HepG2 (cell line): ENCODE measurements at regions not wholly inside any gene's neighbourhood (a gene's known extent, or its start where the extent isn't known, plus 50 kb on each side); places are given as distances from the start of the nearest gene placed in this dataset.

Experiments used
- ATAC-seq: fragments of 200-7000 bp; cut with Tn5 transposase; 3 replicates; pipeline ENCODE4 v1.9.1; 2020; ENCODE audit warnings: mild to moderate bottlenecking, moderate library complexity
- BruUV-seq: library from RNA; stranded (reverse); fragments of 400-500 nt; replicated peaks from 2 replicates; lab custom pipeline; 2021; lab: Mats Ljungman, UMichigan
- CTCF ChIA-PET: fragments of 300-600 bp; formaldehyde crosslinking; extraction: SDS; loops from one replicate; lab custom pipeline; 2021; ENCODE audit warnings: low total read pairs, inconsistent platforms, low intra/inter-chr PET ratio; lab: Yijun Ruan, JAX
- POLR2A ChIA-PET: fragments of 350-600 bp; sonication (Branson Sonifier 250); formaldehyde crosslinking; loops from one replicate; lab custom pipeline; 2020; ENCODE audit warnings: antibody characterized with exemption, inconsistent platforms; lab: Yijun Ruan, JAX
- DNase-seq: peaks from one replicate; pipeline ENCODE4 v3.0.0-alpha.2; 2015; ENCODE audit warnings: low spot score
- FAIRE-seq: peaks from 3 replicates; lab custom pipeline; 2011; peaks lifted over from hg19 to GRCh38; lab: Jason Lieb, UNC
- H2AFZ ChIP-seq: one replicate; pipeline ENCODE4 v1.6.1; 2011; ENCODE audit warnings: low read length, inconsistent platforms
- H3K27ac ChIP-seq: fragments of 300-600 bp; 3 replicates; pipeline ENCODE4 v1.8.0; 2011; ENCODE audit warnings: mixed run types, mild to moderate bottlenecking, mixed read lengths, low read length, inconsistent platforms; ENCODE audit not compliant: insufficient read depth; ENCODE audit errors: extremely low read length
- H3K27me3 ChIP-seq, 2 experiments: fragments of 200-600 bp in 1 of 2; 2 replicates in 1 of 2; 3 replicates in 1 of 2; pipeline versions ENCODE4 v1.6.0 to v1.8.0; 2011; ENCODE audit warnings: low read length in 2 of 2, mild to moderate bottlenecking in 2 of 2, moderate library complexity in 2 of 2, inconsistent platforms in 1 of 2; ENCODE audit not compliant: insufficient read depth in 2 of 2, control insufficient read depth in 1 of 2
- H3K36me3 ChIP-seq, 2 experiments: fragments of 200-600 bp in 1 of 2; replicated peaks in 1 of 2; 2 replicates in 1 of 2; 3 replicates in 1 of 2; pipeline versions ENCODE4 v1.5.1 to v1.8.0; 2011; ENCODE audit warnings: low read length in 2 of 2, inconsistent platforms in 1 of 2; ENCODE audit not compliant: insufficient read depth in 2 of 2, control insufficient read depth in 1 of 2
- H3K4me1 ChIP-seq: 2 replicates; pipeline ENCODE4 v1.5.1; 2012; ENCODE audit warnings: low read length, inconsistent platforms; ENCODE audit not compliant: insufficient read depth
- H3K4me2 ChIP-seq: 2 replicates; pipeline ENCODE4 v1.6.0; 2011; ENCODE audit warnings: low read depth, low read length, inconsistent platforms
- H3K4me3 ChIP-seq, 3 experiments: fragments of 200-600 bp in 1 of 3; sonication (generic), shearing (Covaris generic) in 1 of 3; replicated peaks in 1 of 3; 2 replicates each; pipeline ENCODE4 v1.5.1; 2011 to 2016; ENCODE audit warnings: low read length in 3 of 3, inconsistent platforms in 2 of 3, low read depth in 2 of 3, mild to moderate bottlenecking in 2 of 3, control low read depth in 1 of 3, mixed read lengths in 1 of 3; ENCODE audit not compliant: insufficient read depth in 1 of 3
- H3K79me2 ChIP-seq: one replicate; pipeline ENCODE4 v1.6.1; 2011; ENCODE audit warnings: low read length, inconsistent platforms; ENCODE audit not compliant: insufficient read depth
- H3K9ac ChIP-seq: 2 replicates; pipeline ENCODE4 v1.6.0; 2011; ENCODE audit warnings: mild to moderate bottlenecking, low read depth, low read length, inconsistent platforms; ENCODE audit not compliant: insufficient read depth
- H3K9me3 ChIP-seq: 2 replicates; pipeline ENCODE4 v1.5.1; 2012; ENCODE audit warnings: mild to moderate bottlenecking, low read length
- H4K20me1 ChIP-seq: 2 replicates; pipeline ENCODE4 v1.6.0; 2011; ENCODE audit warnings: inconsistent platforms, mild to moderate bottlenecking, low read length, moderate library complexity; ENCODE audit not compliant: insufficient read depth
- GRHL1 ChIP-seq: sonication (generic); formaldehyde crosslinking; conservative IDR thresholded peaks from 2 replicates; pipeline ENCODE4 v1.8.0; 2022; ENCODE audit warnings: missing genetic modification reagents
- HIC2 ChIP-seq: sonication (generic); formaldehyde crosslinking; IDR thresholded peaks from 2 replicates; pipeline ENCODE4 v1.9.0; 2022; ENCODE audit warnings: low read depth, missing genetic modification reagents
- NRL ChIP-seq: sonication (generic); formaldehyde crosslinking; IDR thresholded peaks from 2 replicates; pipeline ENCODE4 v1.5.0; 2020; ENCODE audit warnings: missing genetic modification reagents, mild to moderate bottlenecking, moderate library complexity, borderline replicate concordance
- PAWR ChIP-seq: sonication (generic); formaldehyde crosslinking; IDR thresholded peaks from 2 replicates; pipeline ENCODE4 v1.4.0; 2020; ENCODE audit warnings: missing genetic modification reagents, mild to moderate bottlenecking, borderline replicate concordance
- SIX1 ChIP-seq: sonication (generic); formaldehyde crosslinking; IDR thresholded peaks from 2 replicates; pipeline ENCODE4 v1.4.0; 2020; ENCODE audit warnings: missing genetic modification reagents, borderline replicate concordance
- XRCC5 ChIP-seq: fragments of 200-400 bp; formaldehyde crosslinking; optimal IDR thresholded peaks from 2 replicates; pipeline ENCODE3; 2017; ENCODE audit warnings: mild to moderate bottlenecking, low read length
- ZNF263 ChIP-seq: sonication (generic); formaldehyde crosslinking; IDR thresholded peaks from 2 replicates; pipeline ENCODE4 v1.4.0; 2020; ENCODE audit warnings: missing genetic modification reagents
- WGBS: methylation state at CpG from one replicate; pipeline ENCODE4 v1.1.6; 2017; ENCODE audit warnings: low lambda C conversion rate; 5-methylcytosine and 5-hydroxymethylcytosine counted together
- in situ Hi-C: cut with HindIII; loops from 2 replicates; pipeline ENCODE4 v1.10.0; 2017; ENCODE audit warnings: low pct_unique_long_range_greater_than_20kb; ENCODE audit not compliant: extremely low pct_ligation_motif_present
- intact Hi-C: fragments of 100-400 bp; cut with micrococcal nuclease; formaldehyde crosslinking; loops from one replicate; pipeline ENCODE4 v1.10.0; 2022; ENCODE audit not compliant: unreplicated experiment

GRCh38 chr20:25145131-25145530, 50.4 kb upstream of the ENTPD6 start:
- no peak for FAIRE-seq
- intact Hi-C loops: no loop called here

More at GRCh38 chr20:25145131-25145530, 50.4 kb upstream of the ENTPD6 start:
- CTCF ChIA-PET: no interaction called here
- TF ChIP-seq XRCC5 (no peak), HIC2 (no peak), NRL (no peak), SIX1 (CRISPR knock-in tag) (no peak), ZNF263 (CRISPR knock-in tag) (0 out of 2 replicates have a peak, but pooled peaks have one; percentile 53), GRHL1 (no peak), PAWR (CRISPR knock-in tag) (no peak)
- Histone ChIP-seq H3K4me3 (no peak overlapping the region), H3K27me3 (peaks cover 12 to 67% of the 10 kb centered on the region in 2 experiments; a peak in 4 of 5 replicates), H3K4me2 (no peak overlapping the region), H3K4me1 (no peaks in the 10 kb centered on the region), H3K9me3 (no peaks in the 10 kb centered on the region), H3K36me3 (no peaks in the 10 kb centered on the region), H4K20me1 (no peaks in the 10 kb centered on the region), H3K9ac (no peak overlapping the region), H3K79me2 (no peaks in the 10 kb centered on the region), H2AFZ (no peak overlapping the region), H3K27ac (no peak overlapping the region)
- DNase-seq (no peak), ATAC-seq (no peak)
- BruUV-seq: no TSS peak
- 23% methylated on average over 7 of the region's 7 CpGs for WGBS
- in situ Hi-C loops: no loop called here
- POLR2A ChIA-PET: no interaction called here
